Adrenal gland (tissue), 5 donors: ENCODE measurements at regions not wholly inside any gene's neighbourhood (a gene's known extent, or its start where the extent isn't known, plus 50 kb on each side); places are given as distances from the start of the nearest gene placed in this dataset.

Experiments
- CTCF ChIP-seq, 6 experiments: fragments of 450-650 bp in 4 of 6; fragments of 200-600 bp in 2 of 6; sonication (generic) in 1 of 6; IDR thresholded peaks; 1 replicate in 5 of 6; 2 replicates in 1 of 6; pipeline versions ENCODE4 v1.5.1 to v1.8.0; 2016 to 2021; ENCODE audit warnings: antibody characterized with exemption in 6 of 6, mild to moderate bottlenecking in 2 of 6, moderate library complexity in 1 of 6
- POLR2A ChIP-seq, 2 donors: fragments of 450-650 bp; IDR thresholded peaks; one replicate each; pipeline ENCODE4 v1.6.1; 2017; ENCODE audit warnings: antibody characterized with exemption in 2 of 2, mild to moderate bottlenecking in 2 of 2, moderate library complexity in 1 of 2
- donor health status: DM: no; HTN: no; CAD: no.

GRCh38 chr13:76667551-76667950 lies 218.7 kb downstream of the KCTD12 start:
- no peak for TF ChIP-seq POLR2A (IDR thresholded peaks at IDR 0.05)
- peak in 5 of 6 experiments; percentile 16 to 62 (median 48) for TF ChIP-seq CTCF (IDR thresholded peaks at IDR 0.05)
